ENCODE measurements at regions not wholly inside any gene's neighbourhood (a gene's known extent, or its start where the extent isn't known, plus 50 kb on each side); places are given as distances from the start of the nearest gene placed in this dataset.
A peak's percentile ranks its signal among the peaks of the same experiment; 100 is the strongest.

GRCh38 chr20:37643400-37643799, 50.4 kb upstream of the CTNNBL1 start:
- DNase-seq: no peak

GRCh38 chr20:37642246-37642645, 51.6 kb upstream of the CTNNBL1 start:
- DNase-seq: no peak

GRCh38 chr20:37640600-37641561, 52.9 kb upstream of the CTNNBL1 start:
- no peak for DNase-seq

- DNase-seq: no peak
Observed at GRCh38 chr20:37638527-37638926, 55.3 kb upstream of the CTNNBL1 start.

GRCh38 chr20:37636977-37637376, 56.9 kb upstream of the CTNNBL1 start:
- DNase-seq: no peak

- no peak for DNase-seq
Observed at GRCh38 chr20:37636212-37636975, 57.4 kb upstream of the CTNNBL1 start.

- DNase-seq: no peak
Observed at GRCh38 chr20:37630993-37631392, 62.8 kb upstream of the CTNNBL1 start.

- DNase-seq: no peak
Observed at GRCh38 chr20:37630166-37630565, 63.7 kb upstream of the CTNNBL1 start.

GRCh38 chr20:37627767-37628130, 66.1 kb upstream of the CTNNBL1 start:
- DNase-seq: no peak

GRCh38 chr20:37627060-37627766, 66.6 kb upstream of the CTNNBL1 start:
- DNase-seq: peak; percentile 22

- DNase-seq: no peak
Observed at GRCh38 chr20:37624963-37625362, 68.9 kb upstream of the CTNNBL1 start.

GRCh38 chr20:37622728-37623127, 71.1 kb upstream of the CTNNBL1 start:
- no peak for DNase-seq

- DNase-seq: no peak
Observed at GRCh38 chr20:37619496-37619895, 74.3 kb upstream of the CTNNBL1 start.

GRCh38 chr20:37616110-37616425, 77.8 kb upstream of the CTNNBL1 start:
- no peak for DNase-seq

- DNase-seq: peak; percentile 67
Observed at GRCh38 chr20:37615340-37616109, 78.3 kb upstream of the CTNNBL1 start.

- DNase-seq: no peak
Observed at GRCh38 chr20:37611852-37612251, 82.0 kb upstream of the CTNNBL1 start.

- no peak for DNase-seq
Observed at GRCh38 chr20:37611346-37611745, 82.5 kb upstream of the CTNNBL1 start.

- no peak for DNase-seq
Observed at GRCh38 chr20:37610203-37610798, 82.6 kb upstream of the BLCAP start.

- no peak for DNase-seq
Observed at GRCh38 chr20:37602634-37603033, 75.0 kb upstream of the BLCAP start.

GRCh38 chr20:37600486-37600885, 72.8 kb upstream of the BLCAP start:
- DNase-seq: no peak

GRCh38 chr20:37598575-37599342, 71.1 kb upstream of the BLCAP start:
- DNase-seq: no peak

Data from CD4-positive, alpha-beta T cell treated with Interleukin-17A for 4 hours (primary cell).